ENCODE measurements at regions not wholly inside any gene's neighbourhood (a gene's known extent, or its start where the extent isn't known, plus 50 kb on each side); places are given as distances from the start of the nearest gene placed in this dataset.

- Histone ChIP-seq H3K9ac (ENCODE audit: low read depth, low read length, poor library complexity, severe bottlenecking) (no peak overlapping the region), H4K20me1 (ENCODE audit: insufficient read depth, low read length, poor library complexity, severe bottlenecking) (no peaks in the 10 kb centered on the region), H3K79me2 (ENCODE audit: insufficient read depth, low read length) (no peaks in the 10 kb centered on the region), H3K27me3 (ENCODE audit: insufficient read depth, low read length, poor library complexity, severe bottlenecking) (no peaks in the 10 kb centered on the region), H3K9me3 (ENCODE audit: insufficient read depth, low read depth, low read length) (no peaks in the 10 kb centered on the region), H3K36me3 (ENCODE audit: insufficient read depth, low read length) (no peaks in the 10 kb centered on the region), H3K9me2 (replicated peaks; ENCODE audit: low read depth, low read length) (no peaks in the 10 kb centered on the region), H3K4me3 (ENCODE audit: low read length, poor library complexity, severe bottlenecking) (no peak overlapping the region), H3F3A (ENCODE audit: low read depth) (no peaks in the 10 kb centered on the region), H2AFZ (ENCODE audit: low read length) (no peak overlapping the region), H3K4me1 (ENCODE audit: insufficient read depth, low read length, poor library complexity, severe bottlenecking) (peaks cover 17% of the 10 kb centered on the region), H3K4me2 (ENCODE audit: low read depth, low read length, poor library complexity, severe bottlenecking) (no peak overlapping the region)
- no peak for TF ChIP-seq CTCF (conservative IDR thresholded peaks at IDR 0.05; ENCODE audit: low read length)
- no peak for TF ChIP-seq EZH2phosphoT487 (IDR thresholded peaks at IDR 0.05; ENCODE audit: borderline replicate concordance)
These were observed 65.6 kb upstream of the GRIP1 start for GRCh38 chr12:66744461-66744860.

GRCh38 chr12:66744956-66745383 lies 66.1 kb upstream of the GRIP1 start:
- Histone ChIP-seq H2AFZ (ENCODE audit: low read length) (no peak overlapping the region), H3K79me2 (ENCODE audit: insufficient read depth, low read length) (no peaks in the 10 kb centered on the region), H3K9me2 (replicated peaks; ENCODE audit: low read depth, low read length) (no peaks in the 10 kb centered on the region), H3F3A (ENCODE audit: low read depth) (no peaks in the 10 kb centered on the region), H4K20me1 (ENCODE audit: insufficient read depth, low read length, poor library complexity, severe bottlenecking) (no peaks in the 10 kb centered on the region), H3K4me1 (ENCODE audit: insufficient read depth, low read length, poor library complexity, severe bottlenecking) (peaks cover 17% of the 10 kb centered on the region), H3K36me3 (ENCODE audit: insufficient read depth, low read length) (no peaks in the 10 kb centered on the region), H3K4me2 (ENCODE audit: low read depth, low read length, poor library complexity, severe bottlenecking) (no peak overlapping the region), H3K27me3 (ENCODE audit: insufficient read depth, low read length, poor library complexity, severe bottlenecking) (no peaks in the 10 kb centered on the region), H3K9ac (ENCODE audit: low read depth, low read length, poor library complexity, severe bottlenecking) (no peak overlapping the region), H3K9me3 (ENCODE audit: insufficient read depth, low read depth, low read length) (no peaks in the 10 kb centered on the region), H3K4me3 (ENCODE audit: low read length, poor library complexity, severe bottlenecking) (no peak overlapping the region)
- TF ChIP-seq EZH2phosphoT487 (IDR thresholded peaks at IDR 0.05; ENCODE audit: borderline replicate concordance) (no peak), CTCF (conservative IDR thresholded peaks at IDR 0.05; ENCODE audit: low read length) (0 out of 2 replicates have a peak, but pooled peaks have one; percentile 24)

GRCh38 chr12:66746489-66747201 lies 67.8 kb upstream of the GRIP1 start:
- H4K20me1 ChIP-seq (ENCODE audit: insufficient read depth, low read length, poor library complexity, severe bottlenecking): no peaks in the 10 kb centered on the region
- peaks cover 15% of the 10 kb centered on the region for H3K4me1 ChIP-seq (ENCODE audit: insufficient read depth, low read length, poor library complexity, severe bottlenecking)
- H3K27me3 ChIP-seq (ENCODE audit: insufficient read depth, low read length, poor library complexity, severe bottlenecking): no peaks in the 10 kb centered on the region

More at GRCh38 chr12:66746489-66747201, 67.8 kb upstream of the GRIP1 start:
- H3K36me3 ChIP-seq (ENCODE audit: insufficient read depth, low read length): no peaks in the 10 kb centered on the region
- H3K79me2 ChIP-seq (ENCODE audit: insufficient read depth, low read length): no peaks in the 10 kb centered on the region
- no peaks in the 10 kb centered on the region for H3K9me3 ChIP-seq (ENCODE audit: insufficient read depth, low read depth, low read length)
- H3F3A ChIP-seq (ENCODE audit: low read depth): no peaks in the 10 kb centered on the region
- no peak overlapping the region for H3K4me2 ChIP-seq (ENCODE audit: low read depth, low read length, poor library complexity, severe bottlenecking)
- TF ChIP-seq EZH2phosphoT487 (IDR thresholded peaks at IDR 0.05; ENCODE audit: borderline replicate concordance) (no peak), CTCF (conservative IDR thresholded peaks at IDR 0.05; ENCODE audit: low read length) (no peak)
- H3K4me3 ChIP-seq (ENCODE audit: low read length, poor library complexity, severe bottlenecking): no peak overlapping the region
- no peak overlapping the region for H3K9ac ChIP-seq (ENCODE audit: low read depth, low read length, poor library complexity, severe bottlenecking)
- H2AFZ ChIP-seq (ENCODE audit: low read length): no peak overlapping the region
- no peaks in the 10 kb centered on the region for H3K9me2 ChIP-seq (replicated peaks; ENCODE audit: low read depth, low read length)

Measured in Loucy (cell line).